H1 (cell line): ENCODE measurements at regions not wholly inside any gene's neighbourhood (a gene's known extent, or its start where the extent isn't known, plus 50 kb on each side); places are given as distances from the start of the nearest gene placed in this dataset.

Experiments used
- CTCF ChIA-PET: fragments of 300-600 bp; sonication (Branson Sonifier 250); formaldehyde crosslinking; loops from one replicate; lab custom pipeline; 2021; ENCODE audit not compliant: partially characterized antibody; lab: Charles Lee
- POLR2A ChIA-PET: fragments of 300-600 bp; sonication (Branson Sonifier 250); formaldehyde crosslinking; loops from one replicate; lab custom pipeline; 2021; ENCODE audit warnings: inconsistent platforms; ENCODE audit not compliant: partially characterized antibody; lab: Charles Lee
- DNase-seq, 2 experiments: peaks; one replicate each; pipeline versions ENCODE4 v3.0.0 to v3.0.0-alpha.2; 2010 to 2022; ENCODE audit warnings: low spot score in 2 of 2, low read depth in 1 of 2, mixed read lengths in 1 of 2
- FAIRE-seq: peaks from 2 replicates; lab custom pipeline; 2011; peaks lifted over from hg19 to GRCh38; lab: Jason Lieb, UNC
- H2AFZ ChIP-seq: 2 replicates; pipeline ENCODE4 v1.8.1; 2012; ENCODE audit warnings: low read length, inconsistent platforms
- H2AK5ac ChIP-seq: 2 replicates; pipeline ENCODE4 v1.6.1; 2013; ENCODE audit warnings: low read depth, low read length
- H2BK120ac ChIP-seq: replicated peaks from 2 replicates; pipeline ENCODE3; 2013; ENCODE audit warnings: low read depth, low read length, inconsistent platforms
- H2BK12ac ChIP-seq: 2 replicates; pipeline ENCODE4 v1.6.1; 2013; ENCODE audit warnings: low read depth, low read length
- H2BK15ac ChIP-seq: 2 replicates; pipeline ENCODE4 v1.6.1; 2013; ENCODE audit warnings: low read length
- H2BK20ac ChIP-seq: 2 replicates; pipeline ENCODE4 v1.6.1; 2013; ENCODE audit warnings: low read length
- H2BK5ac ChIP-seq: 2 replicates; pipeline ENCODE4 v1.6.1; 2013; ENCODE audit warnings: low read depth, low read length
- H3K14ac ChIP-seq: 2 replicates; pipeline ENCODE4 v1.6.1; 2013; ENCODE audit warnings: inconsistent platforms; ENCODE audit not compliant: insufficient read length
- H3K18ac ChIP-seq: 2 replicates; pipeline ENCODE4 v1.6.1; 2013; ENCODE audit warnings: low read length; ENCODE audit errors: extremely low read depth
- H3K23ac ChIP-seq: 2 replicates; pipeline ENCODE4 v1.6.1; 2013; ENCODE audit warnings: inconsistent platforms; ENCODE audit not compliant: insufficient read length
- H3K23me2 ChIP-seq: 2 replicates; pipeline ENCODE4 v1.6.1; 2013; ENCODE audit warnings: low read depth, low read length
- H3K27ac ChIP-seq: 2 replicates; pipeline ENCODE4 v1.6.1; 2011; ENCODE audit warnings: low read depth, low read length, inconsistent platforms
- H3K27me3 ChIP-seq, 4 experiments: replicated peaks in 1 of 4; 1 replicate in 1 of 4; 2 replicates in 3 of 4; pipeline versions ENCODE4 v1.6.1 to v1.8.1; 2011 to 2013; ENCODE audit warnings: low read length in 3 of 4, mild to moderate bottlenecking in 3 of 4, inconsistent platforms in 2 of 4, mixed read lengths in 2 of 4, moderate library complexity in 1 of 4; ENCODE audit not compliant: control insufficient read depth in 3 of 4, insufficient read depth in 3 of 4; ENCODE audit errors: extremely low read depth in 1 of 4
- H3K36me3 ChIP-seq, 4 experiments: 2 replicates each; pipeline versions ENCODE4 v1.6.1 to v1.8.1; 2011 to 2013; ENCODE audit warnings: mild to moderate bottlenecking in 4 of 4, low read length in 3 of 4, moderate library complexity in 2 of 4, control low read depth in 1 of 4, inconsistent platforms in 1 of 4; ENCODE audit not compliant: insufficient read depth in 4 of 4, control insufficient read depth in 2 of 4
- H3K4ac ChIP-seq: replicated peaks from 2 replicates; pipeline ENCODE3; 2013; ENCODE audit warnings: low read length, low read depth, mixed read lengths, inconsistent platforms; ENCODE audit not compliant: insufficient read length
- H3K4me1 ChIP-seq, 4 experiments: replicated peaks in 1 of 4; 1 replicate in 1 of 4; 2 replicates in 3 of 4; pipeline versions ENCODE4 v1.6.1 to v1.8.1; 2011 to 2013; ENCODE audit warnings: low read length in 3 of 4, inconsistent platforms in 2 of 4, mixed read lengths in 1 of 4; ENCODE audit not compliant: insufficient read depth in 4 of 4, control insufficient read depth in 3 of 4
- H3K4me2 ChIP-seq, 2 experiments: 2 replicates each; pipeline versions ENCODE4 v1.6.1 to v1.8.1; 2011 to 2013; ENCODE audit warnings: low read depth in 2 of 2, low read length in 2 of 2, control low read depth in 1 of 2, inconsistent platforms in 1 of 2, mild to moderate bottlenecking in 1 of 2; ENCODE audit not compliant: insufficient read depth in 1 of 2
- H3K4me3 ChIP-seq, 4 experiments: fragments of 200-600, 300-600 bp in 1 of 4; sonication (generic), shearing (Covaris generic), sonication (Bioruptor Twin) in 1 of 4; 2 replicates each; pipeline versions ENCODE4 v1.5.1 to v1.8.1; 2011 to 2016; ENCODE audit warnings: low read length in 4 of 4, low read depth in 3 of 4, control low read depth in 2 of 4, inconsistent platforms in 2 of 4, mild to moderate bottlenecking in 2 of 4, mixed read lengths in 1 of 4, moderate library complexity in 1 of 4; ENCODE audit not compliant: insufficient read depth in 2 of 4; ENCODE audit errors: extremely low read depth in 1 of 4
- H3K56ac ChIP-seq: replicated peaks from 2 replicates; pipeline ENCODE3; 2013; ENCODE audit warnings: low read depth, mild to moderate bottlenecking, mixed read lengths, low read length, inconsistent platforms; ENCODE audit not compliant: insufficient read length
- H3K79me1 ChIP-seq: 2 replicates; pipeline ENCODE4 v1.6.1; 2013; ENCODE audit warnings: low read depth, low read length, control low read depth
- H3K79me2 ChIP-seq, 2 experiments: 2 replicates each; pipeline versions ENCODE4 v1.6.1 to v1.8.1; 2012 to 2013; ENCODE audit warnings: low read length in 2 of 2, mild to moderate bottlenecking in 2 of 2, inconsistent platforms in 1 of 2; ENCODE audit not compliant: insufficient read depth in 2 of 2, control insufficient read depth in 1 of 2
- H3K9ac ChIP-seq, 4 experiments: replicated peaks in 1 of 4; 1 replicate in 1 of 4; 2 replicates in 3 of 4; pipeline versions ENCODE4 v1.6.1 to v1.8.1; 2011 to 2013; ENCODE audit warnings: low read depth in 3 of 4, low read length in 3 of 4, control low read depth in 2 of 4, mild to moderate bottlenecking in 2 of 4, moderate library complexity in 2 of 4, inconsistent platforms in 1 of 4; ENCODE audit errors: extremely low read depth in 1 of 4
- H3K9me3 ChIP-seq, 2 experiments: 2 replicates each; pipeline versions ENCODE4 v1.6.1 to v1.8.1; 2012 to 2013; ENCODE audit warnings: mild to moderate bottlenecking in 2 of 2, moderate library complexity in 2 of 2, control low read depth in 1 of 2, inconsistent platforms in 1 of 2, low read depth in 1 of 2, low read length in 1 of 2, mixed read lengths in 1 of 2; ENCODE audit not compliant: insufficient read depth in 2 of 2
- H4K20me1 ChIP-seq, 2 experiments: replicated peaks in 1 of 2; 2 replicates each; pipeline versions ENCODE3 to v1.8.1; 2011 to 2013; ENCODE audit warnings: inconsistent platforms in 2 of 2, low read length in 2 of 2, mild to moderate bottlenecking in 1 of 2; ENCODE audit not compliant: insufficient read depth in 2 of 2, control insufficient read depth in 1 of 2
- H4K5ac ChIP-seq: 2 replicates; pipeline ENCODE4 v1.6.1; 2013; ENCODE audit warnings: low read length, low read depth, mixed read lengths, inconsistent platforms; ENCODE audit not compliant: insufficient read length
- H4K8ac ChIP-seq: 2 replicates; pipeline ENCODE4 v1.8.0; 2013; ENCODE audit warnings: mild to moderate bottlenecking, moderate library complexity, low read length, inconsistent platforms; ENCODE audit not compliant: insufficient read depth; ENCODE audit errors: extremely low read depth
- H4K91ac ChIP-seq: replicated peaks from 2 replicates; pipeline ENCODE3; 2013; ENCODE audit warnings: low read length, mixed read lengths, inconsistent platforms; ENCODE audit not compliant: insufficient read length
- CTCF ChIP-seq, 3 experiments: IDR thresholded peaks; 1 replicate in 2 of 3; 2 replicates in 1 of 3; pipeline versions ENCODE4 v1.5.1 to v1.6.1; 2011; ENCODE audit warnings: low read length in 3 of 3, mild to moderate bottlenecking in 3 of 3, inconsistent platforms in 2 of 3, low read depth in 1 of 3, moderate library complexity in 1 of 3; ENCODE audit not compliant: insufficient read depth in 1 of 3; ENCODE audit errors: control extremely low read depth in 1 of 3
- KDM1A ChIP-seq: fragments of 200-600, 300-600 bp; sonication (generic); IDR thresholded peaks from 2 replicates; pipeline ENCODE4 v1.7.1; 2016; ENCODE audit warnings: mild to moderate bottlenecking, low read length, borderline replicate concordance
- MAFK ChIP-seq: IDR thresholded peaks from 2 replicates; pipeline ENCODE4 v1.6.1; 2012; ENCODE audit warnings: low read depth, mild to moderate bottlenecking, improper control_type of control experiment, low read length
- RAD21 ChIP-seq, 2 experiments: IDR thresholded peaks in 1 of 2; conservative IDR thresholded peaks in 1 of 2; 2 replicates each; pipeline ENCODE4 v1.6.1; 2011; ENCODE audit warnings: low read depth in 2 of 2, low read length in 2 of 2, improper control_type of control experiment in 1 of 2, inconsistent platforms in 1 of 2, mild to moderate bottlenecking in 1 of 2, moderate library complexity in 1 of 2
- WGBS, 2 experiments: shearing (Covaris generic) in 1 of 2; methylation state at CpG; one replicate each; pipeline versions ENCODE4 v1.1.6 to v1.1.7; 2013 to 2015; ENCODE audit warnings: low lambda C conversion rate in 2 of 2, mixed read lengths in 2 of 2, inconsistent platforms in 1 of 2, low coverage in 1 of 2, missing lambda C conversion rate in 1 of 2; ENCODE audit not compliant: insufficient replicate concordance in 2 of 2, insufficient coverage in 1 of 2, insufficient read length in 1 of 2; ENCODE audit errors: extremely low coverage in 1 of 2, missing lambda C conversion rate in 1 of 2; 5-methylcytosine and 5-hydroxymethylcytosine counted together

- Histone ChIP-seq H2BK120ac (no peak overlapping the region), H3K23me2 (no peaks in the 10 kb centered on the region), H3K79me2 (no peaks in the 10 kb centered on the region), H2BK15ac (no peak overlapping the region), H3K27ac (no peak overlapping the region), H2BK5ac (no peak overlapping the region), H3K4me2 (no peak overlapping the region), H2BK20ac (no peak overlapping the region), H3K79me1 (no peaks in the 10 kb centered on the region), H4K5ac (no peak overlapping the region), H2AFZ (no peak overlapping the region), H2AK5ac (no peak overlapping the region), H3K23ac (no peak overlapping the region), H3K4ac (no peak overlapping the region), H3K27me3 (no peaks in the 10 kb centered on the region), H3K18ac (no peak overlapping the region), H3K9ac (no peak overlapping the region), H2BK12ac (no peak overlapping the region), H3K14ac (no peak overlapping the region), H4K20me1 (no peaks in the 10 kb centered on the region), H4K8ac (no peak overlapping the region), H3K4me3 (no peak overlapping the region), H3K9me3 (no peaks in the 10 kb centered on the region), H3K4me1 (peaks cover 0 to 5% (median 2%) of the 10 kb centered on the region in 4 experiments; a peak in 4 of 7 replicates), H3K56ac (no peak overlapping the region), H3K36me3 (no peaks in the 10 kb centered on the region), H4K91ac (no peak overlapping the region)
- POLR2A ChIA-PET: interaction anchor here (0.6 kb wide), 1 partner anchor 9 kb away, joined by 3 read pairs; no protein-coding TSS in a partner anchor
- 92% methylated on average over 1 of the region's 1 CpG; no CpG with 5 or more reads in 1 of the 2 experiments for WGBS, 2 experiments
- no peak for FAIRE-seq
- CTCF ChIA-PET: interaction anchor here (1.4 kb wide), 2 partner anchors 311 to 350 kb away, joined by 3 to 4 read pairs; no protein-coding TSS in a partner anchor
- peak; percentile 20 to 23 (median 20) for TF ChIP-seq CTCF (IDR thresholded peaks at IDR 0.05; ENCODE audit: control extremely low read depth in 1 of 3, insufficient read depth in 1 of 3, low read depth in 1 of 3, low read length in 3 of 3)
- TF ChIP-seq RAD21 (IDR thresholded peaks at IDR 0.05 in 1 of 2, conservative IDR thresholded peaks at IDR 0.05 in 1 of 2; ENCODE audit: low read depth in 2 of 2, low read length in 2 of 2): peak; percentile 13 to 30; a peak in 2 of 4 replicates
- no peak for TF ChIP-seq KDM1A
- TF ChIP-seq MAFK: no peak
- no peak for DNase-seq
Observed at GRCh38 chr12:47382305-47382704, 302.5 kb upstream of the AMIGO2 start.
